ENCODE measurements at regions not wholly inside any gene's neighbourhood (a gene's known extent, or its start where the extent isn't known, plus 50 kb on each side); places are given as distances from the start of the nearest gene placed in this dataset.
A peak's percentile ranks its signal among the peaks of the same experiment; 100 is the strongest.
"Not testable (repeated sequence)": the region's sequence is repeated elsewhere in the genome, so short reads cannot be mapped to it uniquely, and the experiment has no call there.

DNA sequence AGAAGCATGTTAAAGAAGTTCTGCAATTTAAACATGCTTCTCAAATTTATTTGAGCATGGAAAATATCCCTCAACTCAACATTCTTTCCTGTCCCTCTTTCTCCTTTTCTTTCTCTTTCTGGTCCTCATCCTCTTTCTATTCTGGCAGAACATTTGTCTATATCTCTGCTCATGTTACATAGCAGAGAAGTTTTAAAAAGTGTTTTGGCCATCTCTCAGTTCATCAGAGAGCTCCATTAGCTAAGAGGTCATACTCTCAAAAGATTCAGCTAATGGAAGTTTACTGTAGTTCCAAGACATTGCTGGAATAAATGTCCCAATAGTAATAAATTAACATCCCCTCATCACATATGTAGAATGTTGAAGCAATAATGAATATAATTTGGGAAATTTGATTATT, 53.5 kb downstream of the XCL2 start:
- DNase-seq (ENCODE audit: low spot score): no peak

- peak; percentile 90 for DNase-seq (ENCODE audit: low spot score)
Measured at GRCh38 chr1:168488138-168488537, 55.7 kb downstream of the XCL2 start.

- not testable (repeated sequence) for DNase-seq (ENCODE audit: low spot score)
Measured at GRCh38 chr1:168486820-168487219, 57.0 kb downstream of the XCL2 start.

DNA sequence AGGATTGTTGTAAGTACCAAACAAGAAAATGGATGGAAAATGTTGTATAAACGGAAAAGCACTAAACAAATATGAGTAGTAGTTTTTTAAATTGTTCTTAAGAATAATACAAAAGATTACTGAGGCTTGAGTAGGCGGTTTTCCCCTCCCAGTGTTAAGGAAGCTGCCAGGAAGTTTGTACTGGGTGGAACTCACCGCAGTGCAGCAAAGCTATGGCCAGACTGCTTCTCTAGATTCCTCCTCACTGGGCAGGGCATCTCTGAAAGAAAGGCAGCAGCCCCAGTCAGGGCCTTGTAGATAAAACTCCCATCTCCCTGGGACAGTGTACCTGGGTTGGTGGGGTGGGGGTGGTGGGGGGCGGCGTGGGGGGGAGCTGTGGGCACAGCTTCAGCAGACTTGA, 58.7 kb downstream of the XCL2 start:
- no peak for DNase-seq (ENCODE audit: low spot score)

- no peak for DNase-seq (ENCODE audit: low spot score)
Measured at GRCh38 chr1:168484083-168484482, 59.7 kb downstream of the XCL2 start.

- DNase-seq (ENCODE audit: low spot score): no peak
Measured at GRCh38 chr1:168483539-168483938, 60.3 kb downstream of the XCL2 start.

- no peak for DNase-seq (ENCODE audit: low spot score)
Measured at GRCh38 chr1:168482106-168482505, 61.7 kb downstream of the XCL2 start.

DNA sequence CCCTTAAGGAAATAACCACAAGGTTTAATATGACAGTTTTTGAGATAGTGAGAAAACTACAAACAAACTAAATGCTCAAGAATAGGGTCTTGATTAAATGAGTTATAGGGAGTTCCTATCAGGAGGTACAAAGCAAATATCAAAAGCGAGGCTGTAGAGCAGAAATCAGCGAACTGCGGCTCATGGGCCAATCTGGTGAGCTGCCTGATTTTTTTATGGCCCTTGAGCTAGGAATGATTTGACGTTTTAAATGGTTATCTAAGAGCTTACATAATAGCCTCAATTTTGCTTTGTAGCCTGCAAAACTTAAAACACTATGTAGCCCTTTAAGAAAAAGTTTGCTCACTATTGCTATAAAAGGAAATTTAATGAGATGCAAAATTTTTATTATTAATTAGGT, 62.2 kb downstream of the XCL2 start:
- no peak for DNase-seq (ENCODE audit: low spot score)

GRCh38 chr1:168480997-168481396, 62.8 kb downstream of the XCL2 start:
- no peak for DNase-seq (ENCODE audit: low spot score)

- DNase-seq (ENCODE audit: low spot score): no peak
Measured at GRCh38 chr1:168477792-168478191, 66.0 kb downstream of the XCL2 start.

DNA sequence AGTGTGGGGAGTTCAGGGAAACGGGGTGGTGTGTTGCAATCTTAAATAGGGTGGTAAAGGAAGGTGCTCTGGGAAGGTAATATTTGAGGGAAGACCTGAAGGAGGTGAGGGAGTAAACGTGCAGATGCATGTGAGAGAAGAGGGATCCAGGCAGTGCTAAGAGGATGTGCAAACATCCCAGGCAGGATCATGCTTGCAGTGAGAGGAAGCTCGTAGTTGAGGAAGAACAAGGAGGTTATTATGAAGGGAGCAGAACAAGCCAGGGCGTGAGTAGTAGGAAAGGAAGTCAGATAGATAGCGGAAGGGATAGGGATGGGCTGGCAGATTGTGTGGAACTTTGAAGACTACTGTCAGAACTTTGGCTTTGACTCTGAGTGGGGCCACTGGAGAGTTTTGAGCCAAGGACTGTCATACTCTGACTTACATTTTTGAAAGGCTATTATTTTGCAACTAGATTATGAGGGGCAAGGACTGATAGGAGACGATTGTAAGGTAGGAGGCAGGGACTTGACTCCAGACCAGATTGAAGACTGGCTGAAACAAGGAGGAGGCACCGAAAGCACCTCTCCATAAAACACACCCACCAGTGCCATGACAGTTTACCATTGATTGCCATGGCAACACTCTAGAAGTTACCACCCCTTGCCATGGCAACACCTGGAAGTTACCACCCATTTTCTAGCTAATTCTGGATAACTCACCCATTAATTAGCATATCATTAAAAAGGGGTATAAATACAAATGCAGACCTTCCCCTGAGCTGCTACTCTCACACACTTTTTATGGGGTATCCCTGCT, 67.0 kb downstream of the XCL2 start:
- DNase-seq (ENCODE audit: low spot score): no peak

- DNase-seq (ENCODE audit: low spot score): no peak
Measured at GRCh38 chr1:168474322-168474721, 69.5 kb downstream of the XCL2 start.

- no peak for DNase-seq (ENCODE audit: low spot score)
Measured at GRCh38 chr1:168473126-168473525, 70.7 kb downstream of the XCL2 start.

- DNase-seq (ENCODE audit: low spot score): no peak
Measured at GRCh38 chr1:168472223-168472622, 71.6 kb downstream of the XCL2 start.

DNA sequence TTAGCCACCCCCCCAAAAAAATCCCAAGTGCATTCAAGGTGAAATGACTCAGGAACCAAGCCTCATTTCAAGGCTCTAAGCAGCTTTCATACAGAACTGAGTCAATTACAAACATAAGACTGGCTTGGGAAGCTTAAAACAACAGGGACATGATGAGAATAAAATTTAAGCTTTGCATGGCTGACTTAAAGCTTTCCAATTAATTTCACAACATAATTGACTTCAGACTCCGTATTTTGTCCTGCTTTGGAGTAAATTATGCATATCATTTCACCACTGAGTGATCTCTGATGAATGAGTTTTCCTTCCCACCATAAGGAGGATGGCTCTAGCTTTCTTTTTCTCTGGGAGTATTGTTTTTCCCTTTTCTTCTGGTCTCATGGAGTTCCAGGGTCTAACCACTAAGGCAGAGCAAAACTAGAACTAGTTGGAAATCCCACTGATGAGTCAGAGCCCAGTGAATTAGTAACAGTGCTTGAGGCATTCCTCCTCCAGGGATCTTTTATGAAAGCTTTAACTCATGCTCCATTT, 72.8 kb downstream of the XCL2 start:
- no peak for DNase-seq (ENCODE audit: low spot score)

GRCh38 chr1:168469690-168470089, 74.1 kb downstream of the XCL2 start:
- DNase-seq (ENCODE audit: low spot score): no peak

DNA sequence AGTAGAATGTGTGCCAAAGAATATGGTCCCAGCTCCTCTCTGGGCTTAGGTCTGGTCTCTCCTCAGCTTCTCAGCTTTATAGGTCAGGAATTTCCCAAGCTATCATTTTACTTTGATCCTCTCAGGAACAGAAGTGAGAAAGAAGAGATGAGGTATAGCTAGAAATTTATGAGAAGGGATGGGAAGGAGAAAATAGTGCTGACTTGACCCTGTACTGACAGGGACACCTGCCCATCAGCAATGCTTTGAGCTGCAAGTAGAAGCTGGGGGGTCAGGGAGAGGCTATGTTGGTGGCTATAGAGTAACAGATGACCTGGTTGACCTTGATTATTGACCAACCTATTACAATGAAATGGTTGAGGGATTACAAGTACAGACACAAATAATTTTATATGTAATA, 75.0 kb downstream of the XCL2 start:
- no peak for DNase-seq (ENCODE audit: low spot score)

DNA sequence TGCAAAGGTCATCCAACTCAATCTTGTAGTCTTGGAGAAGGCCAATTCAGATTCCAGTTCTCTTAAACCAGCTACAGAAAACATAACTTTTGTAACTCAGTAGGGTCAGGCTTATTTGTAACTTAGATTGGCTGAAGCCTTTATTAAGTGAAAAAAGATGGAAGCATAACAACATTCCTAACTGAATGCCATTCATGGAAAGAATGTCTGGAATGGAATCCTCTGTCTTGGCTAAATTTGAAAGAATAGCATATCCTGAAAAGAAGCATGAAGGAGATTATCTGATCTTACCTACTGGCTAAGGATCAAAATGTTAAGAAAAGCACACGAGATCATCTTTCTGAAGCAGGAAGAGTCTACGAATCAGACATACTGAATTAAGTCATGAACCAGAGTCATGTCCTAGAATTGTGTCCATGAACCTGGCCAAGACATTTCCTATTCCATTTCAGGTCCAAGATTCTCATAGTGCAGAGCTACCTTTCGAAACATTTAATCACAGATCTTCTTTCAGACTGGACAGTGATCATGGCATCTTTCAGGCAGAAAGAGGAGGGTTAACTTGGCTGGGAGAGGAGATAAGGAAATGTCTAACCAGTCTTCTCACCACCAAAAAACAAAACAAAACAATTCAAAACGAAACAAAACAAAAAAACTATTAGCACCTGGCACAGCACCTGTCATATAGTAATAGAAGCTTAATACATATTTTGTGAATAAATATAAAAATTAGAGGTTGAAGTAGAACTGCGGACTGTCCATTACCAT, 75.6 kb downstream of the XCL2 start:
- DNase-seq (ENCODE audit: low spot score): no peak

- DNase-seq (ENCODE audit: low spot score): no peak
Measured at GRCh38 chr1:168467452-168467851, 76.3 kb downstream of the XCL2 start.

- DNase-seq (ENCODE audit: low spot score): no peak
Measured at GRCh38 chr1:168466714-168467131, 77.1 kb downstream of the XCL2 start.

DNA sequence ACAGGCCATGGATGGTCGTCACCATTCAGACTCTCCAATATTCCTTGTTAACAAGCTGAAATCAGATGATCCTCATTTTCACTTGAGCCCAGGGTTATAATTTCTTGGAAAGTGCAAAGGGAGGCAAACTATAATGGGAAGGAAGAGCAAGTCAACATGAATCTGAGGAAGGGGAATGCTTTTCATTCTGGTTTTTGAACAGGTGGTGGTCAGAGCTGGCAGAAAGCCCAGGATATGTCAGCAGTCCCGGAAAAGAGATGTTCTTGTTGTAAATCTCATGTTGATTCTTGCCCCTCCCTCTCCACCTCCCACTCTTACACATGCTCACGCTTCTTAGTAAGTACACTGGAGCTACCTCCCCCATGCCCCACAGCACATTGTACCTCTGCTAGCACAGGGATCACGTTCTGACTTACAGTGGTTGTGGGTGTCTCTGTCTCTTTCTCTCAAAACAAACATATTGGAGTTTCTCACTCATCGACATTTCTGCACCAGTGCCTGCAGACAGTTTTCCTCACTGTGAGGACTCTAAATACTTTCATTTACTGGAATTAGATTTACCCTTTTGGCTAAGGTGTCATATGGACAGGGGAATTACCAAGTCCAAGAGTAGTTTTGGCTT, 77.6 kb downstream of the XCL2 start:
- DNase-seq (ENCODE audit: low spot score): no peak

- not testable (repeated sequence) for DNase-seq (ENCODE audit: low spot score)
Measured at GRCh38 chr1:168461108-168461507, 82.7 kb downstream of the XCL2 start.

DNA sequence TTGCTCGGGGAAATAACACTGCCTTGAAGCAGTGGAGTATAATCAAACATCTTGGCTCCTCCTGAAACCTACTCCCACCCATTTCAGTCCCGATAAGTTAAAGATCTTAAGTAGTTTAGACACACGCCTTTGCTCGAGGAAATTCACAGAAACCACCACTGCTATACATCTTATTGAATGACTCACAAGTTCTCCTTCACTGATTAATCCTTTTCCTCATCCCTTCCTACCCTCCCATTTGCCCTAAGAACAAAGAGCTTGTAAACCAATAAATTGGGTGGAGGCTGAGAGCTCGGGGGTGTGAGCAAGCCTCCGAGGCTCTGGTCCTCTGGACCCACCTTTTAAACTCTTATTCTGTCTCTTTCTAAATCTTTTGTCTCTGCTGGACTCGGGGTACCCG, 86.5 kb downstream of the XCL2 start:
- DNase-seq (ENCODE audit: low spot score): not testable (repeated sequence)
